Activated T-cell treated with anti-CD3 and anti-CD28 coated beads, Interleukin-2, amount 50 U/mL, for 1 hour (primary cell): ENCODE measurements at regions not wholly inside any gene's neighbourhood (a gene's known extent, or its start where the extent isn't known, plus 50 kb on each side); places are given as distances from the start of the nearest gene placed in this dataset.
"Not testable (repeated sequence)": the region's sequence is repeated elsewhere in the genome, so short reads cannot be mapped to it uniquely, and the experiment has no call there.

Experiments
- DNase-seq: peaks from one replicate; pipeline ENCODE4 v3.0.0-alpha.2; 2020

- no peak for DNase-seq
Measured at GRCh38 chr14:37791384-37792036, 196.1 kb downstream of the TTC6 start.

- DNase-seq = no peak
Measured at GRCh38 chr14:37792124-37792523, 196.7 kb downstream of the TTC6 start.

- no peak for DNase-seq
Measured at GRCh38 chr14:37796703-37797416, 201.4 kb downstream of the TTC6 start.

- DNase-seq = no peak
Measured at GRCh38 chr14:37797675-37798074, 202.2 kb downstream of the TTC6 start.

GRCh38 chr14:37807722-37808121, 212.3 kb downstream of the TTC6 start:
- no peak for DNase-seq

GRCh38 chr14:37810094-37810801, 214.8 kb downstream of the TTC6 start:
- no peak for DNase-seq

GRCh38 chr14:37813732-37814131, 218.3 kb downstream of the TTC6 start:
- DNase-seq = no peak

GRCh38 chr14:37816135-37816534, 220.7 kb downstream of the TTC6 start:
- DNase-seq = no peak

GRCh38 chr14:37816743-37817295, 221.4 kb downstream of the TTC6 start:
- no peak for DNase-seq

GRCh38 chr14:37819155-37820015, 224.0 kb downstream of the TTC6 start:
- no peak for DNase-seq

GRCh38 chr14:37820810-37821209, 225.4 kb downstream of the TTC6 start:
- DNase-seq = not testable (repeated sequence)

GRCh38 chr14:37824939-37825712, 229.7 kb downstream of the TTC6 start:
- no peak for DNase-seq

- no peak for DNase-seq
Measured at GRCh38 chr14:37826869-37827268, 231.4 kb downstream of the TTC6 start.

- no peak for DNase-seq
Measured at GRCh38 chr14:37830271-37830670, 234.8 kb downstream of the TTC6 start.

GRCh38 chr14:37834275-37834674, 238.8 kb downstream of the TTC6 start:
- no peak for DNase-seq

GRCh38 chr14:37838778-37839177, 243.3 kb downstream of the TTC6 start:
- not testable (repeated sequence) for DNase-seq

GRCh38 chr14:37841039-37841438, 245.6 kb downstream of the TTC6 start:
- not testable (repeated sequence) for DNase-seq

GRCh38 chr14:37842106-37842505, 246.7 kb downstream of the TTC6 start:
- DNase-seq = no peak

- no peak for DNase-seq
Measured at GRCh38 chr14:37843954-37844607, 248.7 kb downstream of the TTC6 start.

GRCh38 chr14:37844614-37845013, 249.2 kb downstream of the TTC6 start:
- DNase-seq = no peak

- DNase-seq = no peak
Measured at GRCh38 chr14:37848985-37849621, 253.7 kb downstream of the TTC6 start.
